Fibroblast of villous mesenchyme (primary cell): ENCODE measurements at regions not wholly inside any gene's neighbourhood (a gene's known extent, or its start where the extent isn't known, plus 50 kb on each side); places are given as distances from the start of the nearest gene placed in this dataset.

ENCODE experiments used
- DNase-seq: peaks from one replicate; pipeline ENCODE4 v3.0.0-alpha.2; 2010; ENCODE audit warnings: low read depth
- H3K4me3 ChIP-seq: 2 replicates; pipeline ENCODE4 v1.5.1; 2011; ENCODE audit warnings: low read depth, mild to moderate bottlenecking, low read length
- CTCF ChIP-seq: IDR thresholded peaks from 2 replicates; pipeline ENCODE4 v1.5.1; 2012; ENCODE audit warnings: low read depth, mild to moderate bottlenecking, low read length; ENCODE audit not compliant: insufficient read depth

GRCh38 chr2:226329180-226329579 is 470.4 kb downstream of the IRS1 start:
- DNase-seq = no peak
- H3K4me3 ChIP-seq = no peak overlapping the region
- no peak for TF ChIP-seq CTCF

- DNase-seq = no peak
- no peak overlapping the region for H3K4me3 ChIP-seq
- TF ChIP-seq CTCF = no peak
Measured at GRCh38 chr2:226327830-226328229, 471.8 kb downstream of the IRS1 start.

GRCh38 chr2:226325526-226325925 is 474.1 kb downstream of the IRS1 start:
- TF ChIP-seq CTCF = no peak
- no peak for DNase-seq

GRCh38 chr2:226320076-226320948 is 479.3 kb downstream of the IRS1 start:
- DNase-seq = no peak
- TF ChIP-seq CTCF = no peak
- H3K4me3 ChIP-seq = no peak overlapping the region

More at GRCh38 chr2:226325526-226325925, 474.1 kb downstream of the IRS1 start:
- H3K4me3 ChIP-seq = no peak overlapping the region

GRCh38 chr2:226317970-226318369 is 481.6 kb downstream of the IRS1 start:
- no peak for TF ChIP-seq CTCF
- H3K4me3 ChIP-seq = no peak overlapping the region
- no peak for DNase-seq

GRCh38 chr2:226313060-226313459 is 486.6 kb downstream of the IRS1 start:
- DNase-seq = no peak
- TF ChIP-seq CTCF = no peak
- no peak overlapping the region for H3K4me3 ChIP-seq

GRCh38 chr2:226312155-226312554 is 487.5 kb downstream of the IRS1 start:
- H3K4me3 ChIP-seq = no peak overlapping the region

More at GRCh38 chr2:226312155-226312554, 487.5 kb downstream of the IRS1 start:
- DNase-seq = no peak
- no peak for TF ChIP-seq CTCF
